K562 (cell line): ENCODE measurements at regions not wholly inside any gene's neighbourhood (a gene's known extent, or its start where the extent isn't known, plus 50 kb on each side); places are given as distances from the start of the nearest gene placed in this dataset.

Source experiments
- ATAC-seq: fragments of 200-7000 bp; cut with Tn5 transposase; 3 replicates; pipeline ENCODE4 v1.9.1; 2020; ENCODE audit warnings: moderate library complexity
- BruUV-seq: library from RNA; stranded (reverse); fragments of 400-500 nt; replicated peaks from 2 replicates; lab custom pipeline; 2021; lab: Mats Ljungman, UMichigan
- CTCF ChIA-PET: fragments of 300-600 bp; formaldehyde crosslinking; extraction: SDS; loops from one replicate; lab custom pipeline; 2021; ENCODE audit warnings: low intra/inter-chr PET ratio; lab: Yijun Ruan, JAX
- POLR2A ChIA-PET: fragments of 300-600, 350-650 bp; sonication (Branson Sonifier 250); formaldehyde crosslinking; extraction: SDS; loops from one replicate; lab custom pipeline; 2021; ENCODE audit warnings: antibody characterized with exemption, inconsistent platforms; lab: Yijun Ruan, JAX
- DNase-seq, 4 experiments: peaks; one replicate each; pipeline versions ENCODE4 v3.0.0 to v3.0.0-alpha.2; 2011 to 2018; ENCODE audit warnings: low spot score in 3 of 4, mixed read lengths in 3 of 4; ENCODE audit errors: extremely low read depth in 1 of 4
- FAIRE-seq: peaks from 2 replicates; lab custom pipeline; 2011; peaks lifted over from hg19 to GRCh38; lab: Jason Lieb, UNC
- H2AFZ ChIP-seq: 2 replicates; pipeline ENCODE4 v1.6.0; 2011; ENCODE audit warnings: low read depth, low read length, control low read depth, inconsistent platforms
- H3K27ac ChIP-seq: fragments of 200-600 bp; 3 replicates; pipeline ENCODE4 v1.8.0; 2011; ENCODE audit warnings: low read depth, mild to moderate bottlenecking, control low read depth, inconsistent platforms, low read length, moderate library complexity, mixed read lengths; ENCODE audit errors: extremely low read depth
- H3K27me3 ChIP-seq, 2 experiments: fragments of 300-600 bp in 1 of 2; 2 replicates in 1 of 2; 3 replicates in 1 of 2; pipeline versions ENCODE4 v1.6.0 to v1.8.0; 2011; ENCODE audit warnings: inconsistent platforms in 2 of 2, low read length in 2 of 2, mild to moderate bottlenecking in 1 of 2, mixed read lengths in 1 of 2, moderate library complexity in 1 of 2; ENCODE audit not compliant: control insufficient read depth in 2 of 2, insufficient read depth in 2 of 2
- H3K36me3 ChIP-seq: fragments of 300-600 bp; 3 replicates; pipeline ENCODE4 v1.8.0; 2011; ENCODE audit warnings: mild to moderate bottlenecking, low read length, inconsistent platforms; ENCODE audit not compliant: control insufficient read depth, insufficient read depth
- H3K4me1 ChIP-seq, 2 experiments: fragments of 200-600 bp in 1 of 2; replicated peaks in 1 of 2; 2 replicates in 1 of 2; 3 replicates in 1 of 2; pipeline versions ENCODE4 v1.5.1 to v1.8.0; 2011; ENCODE audit warnings: inconsistent platforms in 2 of 2, low read length in 2 of 2, mild to moderate bottlenecking in 1 of 2, mixed read lengths in 1 of 2, moderate library complexity in 1 of 2; ENCODE audit not compliant: control insufficient read depth in 2 of 2, insufficient read depth in 2 of 2
- H3K4me2 ChIP-seq: 2 replicates; pipeline ENCODE4 v1.6.1; 2011; ENCODE audit warnings: low read length, control low read depth, inconsistent platforms, mixed read lengths; ENCODE audit not compliant: insufficient read depth
- H3K4me3 ChIP-seq: fragments of 200-600 bp; sonication (generic), shearing (Covaris generic); 2 replicates; pipeline ENCODE4 v1.5.1; 2016; ENCODE audit warnings: control low read depth, inconsistent platforms
- H3K79me2 ChIP-seq: fragments of 200-600 bp; 3 replicates; pipeline ENCODE4 v1.8.0; 2011; ENCODE audit warnings: low read length, inconsistent platforms; ENCODE audit not compliant: control insufficient read depth, insufficient read depth
- H3K9ac ChIP-seq, 2 experiments: 2 replicates each; pipeline versions ENCODE4 v1.6.0 to v1.6.1; 2011; ENCODE audit warnings: low read depth in 2 of 2, low read length in 2 of 2, control low read depth in 1 of 2, inconsistent platforms in 1 of 2, mild to moderate bottlenecking in 1 of 2, mixed read lengths in 1 of 2; ENCODE audit not compliant: insufficient read depth in 1 of 2
- H3K9me1 ChIP-seq: one replicate; pipeline ENCODE4 v1.6.0; 2011; ENCODE audit warnings: inconsistent platforms, mild to moderate bottlenecking, low read length, moderate library complexity; ENCODE audit not compliant: control insufficient read depth, insufficient read depth
- H3K9me3 ChIP-seq: replicated peaks from 2 replicates; pipeline ENCODE4 v1.5.1; 2011; ENCODE audit warnings: low read depth, low read length, inconsistent platforms; ENCODE audit not compliant: control insufficient read depth, insufficient read depth
- H4K20me1 ChIP-seq: replicated peaks from 2 replicates; pipeline ENCODE4 v1.6.1; 2011; ENCODE audit warnings: low read length, inconsistent platforms, mixed read lengths; ENCODE audit not compliant: control insufficient read depth, insufficient read depth
- GTF2E2 ChIP-seq: fragments of 200-800 bp; sonication (Bioruptor generic); IDR thresholded peaks from 2 replicates; pipeline ENCODE4 v1.6.1; 2016; ENCODE audit warnings: missing genetic modification characterization, missing compliant biosample characterization
- PCBP1 ChIP-seq: fragments of 200-400 bp; formaldehyde crosslinking; IDR thresholded peaks from 2 replicates; pipeline ENCODE4 v1.6.1; 2018; ENCODE audit warnings: mild to moderate bottlenecking, low read depth, low read length; ENCODE audit not compliant: poor library complexity, severe bottlenecking
- SMARCB1 ChIP-seq: IDR thresholded peaks from 2 replicates; pipeline ENCODE4 v1.6.1; 2011; ENCODE audit warnings: improper control_type of control experiment, low read depth; ENCODE audit not compliant: insufficient read length
- SOX6 ChIP-seq: fragments of 450-650 bp; IDR thresholded peaks from 2 replicates; pipeline ENCODE4 v1.6.1; 2014; ENCODE audit warnings: mild to moderate bottlenecking
- THRAP3 ChIP-seq: fragments of 450-650 bp; IDR thresholded peaks from 2 replicates; pipeline ENCODE4 v1.6.1; 2016; ENCODE audit warnings: mild to moderate bottlenecking, inconsistent platforms, borderline replicate concordance
- ZNF561 ChIP-seq: fragments of 450-650 bp; formaldehyde crosslinking; conservative IDR thresholded peaks from 2 replicates; pipeline ENCODE4 v1.4.0; 2020; ENCODE audit warnings: mild to moderate bottlenecking, moderate library complexity
- ZNF830 ChIP-seq: fragments of 250-450 bp; sonication (Bioruptor Pico); IDR thresholded peaks from 2 replicates; pipeline ENCODE4 v1.5.0; 2021; ENCODE audit warnings: mild to moderate bottlenecking
- WGBS: fragments of 100-300 bp; shearing (Covaris generic); methylation state at CpG from one replicate; pipeline ENCODE4 v1.1.6; 2016; ENCODE audit warnings: low coverage, mixed read lengths; ENCODE audit not compliant: insufficient coverage; ENCODE audit errors: missing lambda C conversion rate; 5-methylcytosine and 5-hydroxymethylcytosine counted together
- in situ Hi-C: fragments of 300-500 bp; cut with MboI; formaldehyde crosslinking; loops from 4 replicates; pipeline ENCODE4 v1.15.0; 2018; ENCODE audit warnings: inconsistent platforms, mixed read lengths
- intact Hi-C: fragments of 100-400 bp; cut with micrococcal nuclease; formaldehyde crosslinking; loops from 2 replicates; pipeline ENCODE4 v1.14.2; 2022
- TF ChIP-seq, protein P1 (sequence below): fragments of 450-650 bp; IDR thresholded peaks from 2 replicates; pipeline ENCODE4 v1.6.1; 2016; ENCODE audit warnings: low read depth

DNA sequence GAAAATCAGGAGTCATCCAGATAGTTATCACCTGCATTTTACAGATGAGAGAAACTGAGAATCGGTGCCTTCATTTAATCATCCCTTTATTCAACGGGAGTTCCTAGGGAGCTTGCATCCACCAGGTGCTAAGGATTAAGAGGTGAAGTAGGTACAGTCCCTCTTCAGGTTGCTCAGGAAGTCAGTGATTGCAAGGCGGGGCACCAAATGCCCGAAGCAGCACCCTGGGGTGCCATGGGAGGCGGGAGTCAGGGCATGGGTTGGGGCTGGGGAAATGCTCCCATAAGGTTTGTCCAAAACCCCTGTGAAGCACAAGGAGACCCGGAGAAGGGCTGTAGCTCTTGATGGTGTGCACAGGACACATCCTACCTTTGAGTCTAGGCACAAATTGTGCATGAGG is 98.8 kb upstream of the KLF4 start:
- POLR2A ChIA-PET: no interaction called here
- TF ChIP-seq SMARCB1: no peak
- TF ChIP-seq SOX6: no peak
- no peak for TF ChIP-seq ZNF830 (CRISPR knock-in tag)
- TF ChIP-seq GTF2E2 (tag): no peak
- no peak for TF ChIP-seq PCBP1
- no peaks in the 10 kb centered on the region for H4K20me1 ChIP-seq
- no peaks in the 10 kb centered on the region for H3K36me3 ChIP-seq
- DNase-seq (no peak), FAIRE-seq (no peak), ATAC-seq (no peak)
- no peak overlapping the region for H3K27ac ChIP-seq
- intact Hi-C loops (no loop called here), in situ Hi-C loops (no loop called here)
- H3K9me1 ChIP-seq: no peaks in the 10 kb centered on the region
- CTCF ChIA-PET: no interaction called here
- no TSS peak for BruUV-seq
- no peaks in the 10 kb centered on the region for H3K4me1 ChIP-seq
- no peak overlapping the region for H3K9ac ChIP-seq
- no peak overlapping the region for H2AFZ ChIP-seq
- peaks cover 3 to 58% of the 10 kb centered on the region in 2 experiments; a peak in 4 of 5 replicates for H3K27me3 ChIP-seq
- H3K9me3 ChIP-seq: no peaks in the 10 kb centered on the region
- WGBS: 0% methylated on average over 6 of the region's 6 CpGs
- no peak overlapping the region for H3K4me2 ChIP-seq
- no peaks in the 10 kb centered on the region for H3K79me2 ChIP-seq
- H3K4me3 ChIP-seq: no peak overlapping the region

GRCh38 chr9:107587191-107587963 is 97.8 kb upstream of the KLF4 start:
- H3K4me2 ChIP-seq: no peak overlapping the region
- intact Hi-C loops: no loop called here
- FAIRE-seq (no peak), ATAC-seq (no peak), DNase-seq (no peak)
- H3K79me2 ChIP-seq: no peaks in the 10 kb centered on the region
- peaks cover 3 to 60% of the 10 kb centered on the region in 2 experiments; a peak in 4 of 5 replicates for H3K27me3 ChIP-seq
- no peaks in the 10 kb centered on the region for H4K20me1 ChIP-seq
- no peak overlapping the region for H3K27ac ChIP-seq
- no peaks in the 10 kb centered on the region for H3K4me1 ChIP-seq
- 1% methylated on average over 24 of the region's 26 CpGs for WGBS
- in situ Hi-C loops: no loop called here
- no peaks in the 10 kb centered on the region for H3K36me3 ChIP-seq
- ChIA-PET POLR2A (interaction anchor here (0.7 kb wide), 1 partner anchor 280 kb away, joined by 3 read pairs; no protein-coding TSS in a partner anchor), CTCF (no interaction called here)
- BruUV-seq: no TSS peak
- no peak overlapping the region for H3K4me3 ChIP-seq
- H3K9ac ChIP-seq: no peak overlapping the region
- H3K9me3 ChIP-seq: no peaks in the 10 kb centered on the region
- no peak overlapping the region for H2AFZ ChIP-seq
- H3K9me1 ChIP-seq: no peaks in the 10 kb centered on the region
- no peak for TF ChIP-seq ZNF561 (CRISPR knock-in tag)
- TF ChIP-seq THRAP3: no peak
- TF ChIP-seq, protein P1, sequence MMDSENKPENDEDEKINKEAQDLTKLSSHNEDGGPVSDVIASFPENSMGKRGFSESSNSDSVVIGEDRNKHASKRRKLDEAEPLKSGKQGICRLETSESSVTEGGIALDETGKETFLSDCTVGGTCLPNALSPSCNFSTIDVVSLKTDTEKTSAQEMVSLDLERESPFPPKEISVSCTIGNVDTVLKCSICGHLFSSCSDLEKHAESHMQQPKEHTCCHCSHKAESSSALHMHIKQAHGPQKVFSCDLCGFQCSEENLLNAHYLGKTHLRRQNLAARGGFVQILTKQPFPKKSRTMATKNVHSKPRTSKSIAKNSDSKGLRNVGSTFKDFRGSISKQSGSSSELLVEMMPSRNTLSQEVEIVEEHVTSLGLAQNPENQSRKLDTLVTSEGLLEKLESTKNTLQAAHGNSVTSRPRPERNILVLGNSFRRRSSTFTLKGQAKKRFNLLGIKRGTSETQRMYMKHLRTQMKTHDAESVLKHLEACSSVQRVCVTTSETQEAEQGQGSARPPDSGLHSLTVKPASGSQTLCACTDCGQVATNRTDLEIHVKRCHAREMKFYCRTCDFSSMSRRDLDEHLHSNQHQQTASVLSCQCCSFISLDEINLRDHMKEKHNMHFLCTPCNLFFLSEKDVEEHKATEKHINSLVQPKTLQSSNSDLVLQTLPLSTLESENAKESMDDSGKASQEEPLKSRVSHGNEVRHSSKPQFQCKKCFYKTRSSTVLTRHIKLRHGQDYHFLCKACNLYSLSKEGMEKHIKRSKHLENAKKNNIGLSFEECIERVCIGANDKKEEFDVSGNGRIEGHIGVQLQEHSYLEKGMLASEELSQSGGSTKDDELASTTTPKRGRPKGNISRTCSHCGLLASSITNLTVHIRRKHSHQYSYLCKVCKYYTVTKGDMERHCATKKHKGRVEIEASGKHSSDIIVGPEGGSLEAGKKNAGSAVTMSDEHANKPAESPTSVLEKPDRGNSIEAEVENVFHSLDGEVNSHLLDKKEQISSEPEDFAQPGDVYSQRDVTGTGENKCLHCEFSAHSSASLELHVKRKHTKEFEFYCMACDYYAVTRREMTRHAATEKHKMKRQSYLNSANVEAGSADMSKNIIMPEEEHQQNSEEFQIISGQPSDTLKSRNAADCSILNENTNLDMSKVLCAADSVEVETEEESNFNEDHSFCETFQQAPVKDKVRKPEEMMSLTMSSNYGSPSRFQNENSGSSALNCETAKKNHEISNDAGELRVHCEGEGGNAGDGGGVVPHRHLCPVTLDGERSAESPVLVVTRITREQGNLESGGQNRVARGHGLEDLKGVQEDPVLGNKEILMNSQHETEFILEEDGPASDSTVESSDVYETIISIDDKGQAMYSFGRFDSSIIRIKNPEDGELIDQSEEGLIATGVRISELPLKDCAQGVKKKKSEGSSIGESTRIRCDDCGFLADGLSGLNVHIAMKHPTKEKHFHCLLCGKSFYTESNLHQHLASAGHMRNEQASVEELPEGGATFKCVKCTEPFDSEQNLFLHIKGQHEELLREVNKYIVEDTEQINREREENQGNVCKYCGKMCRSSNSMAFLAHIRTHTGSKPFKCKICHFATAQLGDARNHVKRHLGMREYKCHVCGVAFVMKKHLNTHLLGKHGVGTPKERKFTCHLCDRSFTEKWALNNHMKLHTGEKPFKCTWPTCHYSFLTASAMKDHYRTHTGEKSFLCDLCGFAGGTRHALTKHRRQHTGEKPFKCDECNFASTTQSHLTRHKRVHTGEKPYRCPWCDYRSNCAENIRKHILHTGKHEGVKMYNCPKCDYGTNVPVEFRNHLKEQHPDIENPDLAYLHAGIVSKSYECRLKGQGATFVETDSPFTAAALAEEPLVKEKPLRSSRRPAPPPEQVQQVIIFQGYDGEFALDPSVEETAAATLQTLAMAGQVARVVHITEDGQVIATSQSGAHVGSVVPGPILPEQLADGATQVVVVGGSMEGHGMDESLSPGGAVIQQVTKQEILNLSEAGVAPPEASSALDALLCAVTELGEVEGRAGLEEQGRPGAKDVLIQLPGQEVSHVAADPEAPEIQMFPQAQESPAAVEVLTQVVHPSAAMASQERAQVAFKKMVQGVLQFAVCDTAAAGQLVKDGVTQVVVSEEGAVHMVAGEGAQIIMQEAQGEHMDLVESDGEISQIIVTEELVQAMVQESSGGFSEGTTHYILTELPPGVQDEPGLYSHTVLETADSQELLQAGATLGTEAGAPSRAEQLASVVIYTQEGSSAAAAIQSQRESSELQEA: no peak
